Neural progenitor cell (in vitro differentiated cells): ENCODE measurements at regions not wholly inside any gene's neighbourhood (a gene's known extent, or its start where the extent isn't known, plus 50 kb on each side); places are given as distances from the start of the nearest gene placed in this dataset.

Experiments
- DNase-seq: peaks from one replicate; pipeline ENCODE4 v3.0.0-alpha.2; 2016; ENCODE audit warnings: low spot score
- H2AFZ ChIP-seq: fragments of 200-600 bp; sonication (generic); replicated peaks from 2 replicates; pipeline ENCODE4 v1.6.1; 2016; ENCODE audit warnings: antibody characterized with exemption
- H3F3A ChIP-seq: fragments of 200-600 bp; sonication (generic); 2 replicates; pipeline ENCODE4 v1.6.1; 2016; ENCODE audit warnings: antibody characterized with exemption, low read depth
- H3K27ac ChIP-seq: fragments of 200-600 bp; sonication (generic); 2 replicates; pipeline ENCODE4 v1.5.1; 2016; ENCODE audit warnings: mild to moderate bottlenecking
- H3K27me3 ChIP-seq: fragments of 200-600 bp; sonication (generic); 2 replicates; pipeline ENCODE4 v1.6.1; 2016; ENCODE audit warnings: mild to moderate bottlenecking, moderate library complexity
- H3K36me3 ChIP-seq: fragments of 200-600 bp; sonication (generic); 2 replicates; pipeline ENCODE4 v1.5.1; 2016
- H3K4me1 ChIP-seq: fragments of 200-600 bp; sonication (generic); 2 replicates; pipeline ENCODE4 v1.6.1; 2016; ENCODE audit warnings: mixed run types
- H3K4me2 ChIP-seq: fragments of 200-600 bp; sonication (generic); 2 replicates; pipeline ENCODE4 v1.6.1; 2016
- H3K4me3 ChIP-seq: fragments of 200-600 bp; sonication (generic); 2 replicates; pipeline ENCODE4 v1.5.1; 2016
- H3K79me2 ChIP-seq: fragments of 200-600 bp; sonication (generic); 2 replicates; pipeline ENCODE4 v1.6.1; 2016; ENCODE audit warnings: low read depth
- H3K9ac ChIP-seq: fragments of 200-600 bp; sonication (generic); 2 replicates; pipeline ENCODE4 v1.6.1; 2016
- H3K9me3 ChIP-seq: fragments of 200-600 bp; sonication (generic); 2 replicates; pipeline ENCODE4 v1.5.1; 2016; ENCODE audit warnings: low read depth
- H4K20me1 ChIP-seq: fragments of 200-600 bp; sonication (generic); 2 replicates; pipeline ENCODE4 v1.6.1; 2016; ENCODE audit warnings: low read depth
- H3K27ac Mint-ChIP-seq: 3 replicates; pipeline ENCODE4 v1.8.0; 2021; ENCODE audit warnings: mixed read lengths
- H3K27me3 Mint-ChIP-seq: 2 replicates; pipeline ENCODE4 v1.8.0; 2022; ENCODE audit warnings: low read depth, mild to moderate bottlenecking, inconsistent platforms, moderate library complexity, mixed read lengths; ENCODE audit not compliant: insufficient read depth
- H3K36me3 Mint-ChIP-seq: 3 replicates; pipeline ENCODE4 v1.8.0; 2021; ENCODE audit warnings: mixed read lengths
- H3K4me1 Mint-ChIP-seq: 3 replicates; pipeline ENCODE4 v1.8.0; 2021; ENCODE audit warnings: mixed read lengths
- H3K4me3 Mint-ChIP-seq: 3 replicates; pipeline ENCODE4 v1.8.0; 2021; ENCODE audit warnings: mild to moderate bottlenecking, moderate library complexity, mixed read lengths
- H3K9me3 Mint-ChIP-seq: 3 replicates; pipeline ENCODE4 v1.8.0; 2020; ENCODE audit warnings: mixed read lengths
- EZH2 ChIP-seq: fragments of 200-600 bp; sonication (generic); IDR thresholded peaks from 2 replicates; pipeline ENCODE4 v1.6.1; 2017; ENCODE audit warnings: antibody characterized with exemption, mild to moderate bottlenecking, moderate library complexity
- EZH2phosphoT487 ChIP-seq: fragments of 200-600 bp; sonication (generic); IDR thresholded peaks from 2 replicates; pipeline ENCODE4 v1.6.1; 2017; ENCODE audit warnings: antibody characterized with exemption
- TF ChIP-seq, protein P1 (sequence below): fragments of 200-600 bp; sonication (generic); IDR thresholded peaks from 2 replicates; pipeline ENCODE4 v1.5.1; 2017; ENCODE audit warnings: antibody characterized with exemption, mild to moderate bottlenecking

DNA sequence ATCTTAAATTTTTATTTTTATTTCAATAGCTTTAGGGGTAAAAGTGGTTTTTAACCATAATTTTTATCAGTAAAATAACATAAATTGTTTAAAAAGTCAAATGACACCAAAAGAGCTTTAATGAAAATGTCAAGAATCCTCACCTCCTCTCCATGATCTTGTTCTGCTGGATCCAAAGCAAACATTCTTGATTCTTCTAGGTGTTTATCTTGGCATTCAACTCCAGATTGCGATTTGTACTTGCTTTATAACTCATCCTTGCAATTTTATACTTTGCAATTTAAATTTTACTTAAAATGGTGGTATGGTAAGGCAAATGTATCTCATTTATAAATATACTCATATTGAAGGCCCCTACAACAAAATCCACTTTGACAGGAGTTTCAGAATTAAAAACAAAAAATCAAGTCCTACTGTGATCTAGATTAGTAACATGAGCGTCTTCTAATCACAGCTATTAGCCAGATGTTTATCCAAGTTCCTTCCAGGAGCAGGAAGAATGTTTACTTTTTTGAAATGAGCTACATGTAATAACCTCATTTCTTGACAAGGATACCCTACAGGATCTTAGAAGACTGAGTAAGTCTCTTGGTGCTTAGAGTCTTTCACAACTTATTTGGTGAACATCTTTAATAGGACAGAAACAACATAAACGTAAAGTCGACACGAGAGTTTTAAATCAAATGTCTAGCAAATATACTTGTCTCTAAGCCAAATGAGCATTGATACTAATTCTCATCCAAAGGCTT lies 72.4 kb upstream of the CARD18 start:
- Histone ChIP-seq H3K4me2 (no peak overlapping the region), H3K36me3 (no peaks in the 10 kb centered on the region), H2AFZ (no peak overlapping the region), H3K27me3 (no peaks in the 10 kb centered on the region), H3F3A (no peaks in the 10 kb centered on the region), H3K9ac (no peak overlapping the region), H3K27ac (no peak overlapping the region), H3K4me1 (no peaks in the 10 kb centered on the region), H3K79me2 (no peaks in the 10 kb centered on the region), H4K20me1 (no peaks in the 10 kb centered on the region), H3K9me3 (no peaks in the 10 kb centered on the region), H3K4me3 (no peak overlapping the region)
- no peak for DNase-seq
- Mint-ChIP-seq H3K4me3 (no peak overlapping the region), H3K4me1 (no peaks in the 10 kb centered on the region), H3K9me3 (no peaks in the 10 kb centered on the region), H3K27ac (no peak overlapping the region), H3K36me3 (no peaks in the 10 kb centered on the region), H3K27me3 (no peaks in the 10 kb centered on the region)
- no peak for TF ChIP-seq EZH2
- no peak for TF ChIP-seq EZH2phosphoT487
- TF ChIP-seq, protein P1, sequence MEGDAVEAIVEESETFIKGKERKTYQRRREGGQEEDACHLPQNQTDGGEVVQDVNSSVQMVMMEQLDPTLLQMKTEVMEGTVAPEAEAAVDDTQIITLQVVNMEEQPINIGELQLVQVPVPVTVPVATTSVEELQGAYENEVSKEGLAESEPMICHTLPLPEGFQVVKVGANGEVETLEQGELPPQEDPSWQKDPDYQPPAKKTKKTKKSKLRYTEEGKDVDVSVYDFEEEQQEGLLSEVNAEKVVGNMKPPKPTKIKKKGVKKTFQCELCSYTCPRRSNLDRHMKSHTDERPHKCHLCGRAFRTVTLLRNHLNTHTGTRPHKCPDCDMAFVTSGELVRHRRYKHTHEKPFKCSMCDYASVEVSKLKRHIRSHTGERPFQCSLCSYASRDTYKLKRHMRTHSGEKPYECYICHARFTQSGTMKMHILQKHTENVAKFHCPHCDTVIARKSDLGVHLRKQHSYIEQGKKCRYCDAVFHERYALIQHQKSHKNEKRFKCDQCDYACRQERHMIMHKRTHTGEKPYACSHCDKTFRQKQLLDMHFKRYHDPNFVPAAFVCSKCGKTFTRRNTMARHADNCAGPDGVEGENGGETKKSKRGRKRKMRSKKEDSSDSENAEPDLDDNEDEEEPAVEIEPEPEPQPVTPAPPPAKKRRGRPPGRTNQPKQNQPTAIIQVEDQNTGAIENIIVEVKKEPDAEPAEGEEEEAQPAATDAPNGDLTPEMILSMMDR: no peak

DNA sequence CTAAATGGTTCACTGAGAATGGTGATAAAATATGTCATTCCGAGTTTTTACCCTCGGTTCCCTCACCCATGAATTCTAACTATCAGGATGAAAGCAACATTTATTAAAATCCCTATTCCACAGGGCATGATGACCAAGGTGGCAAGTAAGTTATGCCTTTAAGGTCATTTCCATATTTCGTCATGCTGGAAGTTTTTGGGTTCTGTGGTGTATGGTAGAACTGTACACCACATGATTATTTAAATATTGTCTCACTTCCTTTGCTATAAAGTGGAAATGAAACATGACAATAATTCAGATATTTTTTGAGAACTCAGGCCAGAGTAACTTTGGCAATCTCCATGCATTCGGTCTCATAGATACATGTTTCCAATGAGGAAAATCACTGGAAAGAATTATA lies 68.5 kb upstream of the CARD18 start:
- Histone ChIP-seq H3K79me2 (no peaks in the 10 kb centered on the region), H4K20me1 (no peaks in the 10 kb centered on the region)
- no peaks in the 10 kb centered on the region for H3K4me1 Mint-ChIP-seq

DNA sequence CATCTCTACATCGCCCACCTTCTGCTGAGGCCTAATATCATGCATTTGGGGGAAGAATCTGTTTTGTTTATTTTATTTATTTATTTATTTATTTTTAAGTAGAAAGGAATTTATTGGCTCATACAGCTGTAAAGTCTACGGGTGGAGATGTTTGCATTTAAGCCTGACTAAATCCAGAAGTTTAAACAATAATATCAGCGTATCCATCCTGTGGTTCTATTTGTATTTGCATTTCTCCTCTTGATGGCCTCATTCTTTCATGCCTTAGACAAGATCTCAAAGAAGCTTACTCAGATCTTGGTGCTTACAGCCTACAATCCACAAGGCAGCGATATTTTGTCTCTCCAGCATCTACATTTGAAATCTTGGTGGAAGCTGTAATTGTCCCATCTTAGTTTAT lies 67.1 kb upstream of the CARD18 start:
- H3K4me1 ChIP-seq: no peaks in the 10 kb centered on the region
- no peak overlapping the region for H3K4me3 ChIP-seq
- H3K36me3 Mint-ChIP-seq: no peaks in the 10 kb centered on the region
- DNase-seq: no peak
- no peak overlapping the region for H2AFZ ChIP-seq
- H3K9me3 ChIP-seq: no peaks in the 10 kb centered on the region
- no peaks in the 10 kb centered on the region for H3K27me3 ChIP-seq
- H3K79me2 ChIP-seq: no peaks in the 10 kb centered on the region
- H3K4me2 ChIP-seq: no peak overlapping the region
- H3F3A ChIP-seq: no peaks in the 10 kb centered on the region
- H4K20me1 ChIP-seq: no peaks in the 10 kb centered on the region
- H3K9me3 Mint-ChIP-seq: no peaks in the 10 kb centered on the region
- H3K4me1 Mint-ChIP-seq: no peaks in the 10 kb centered on the region
- H3K27ac Mint-ChIP-seq: no peak overlapping the region
- no peak overlapping the region for H3K9ac ChIP-seq
- no peak overlapping the region for H3K27ac ChIP-seq
- no peak overlapping the region for H3K4me3 Mint-ChIP-seq
- no peak for TF ChIP-seq EZH2
- TF ChIP-seq EZH2phosphoT487: no peak
- TF ChIP-seq, protein P1: no peak
- no peaks in the 10 kb centered on the region for H3K36me3 ChIP-seq
- no peaks in the 10 kb centered on the region for H3K27me3 Mint-ChIP-seq

More for the DNA sequence above, 68.5 kb upstream of the CARD18 start:
- H3K9ac ChIP-seq: no peak overlapping the region
- H2AFZ ChIP-seq: no peak overlapping the region
- no peak overlapping the region for H3K4me3 ChIP-seq
- H3K4me2 ChIP-seq: no peak overlapping the region
- no peak overlapping the region for H3K4me3 Mint-ChIP-seq
- no peaks in the 10 kb centered on the region for H3K27me3 ChIP-seq
- H3K27me3 Mint-ChIP-seq: no peaks in the 10 kb centered on the region
- no peaks in the 10 kb centered on the region for H3K9me3 Mint-ChIP-seq
- no peaks in the 10 kb centered on the region for H3K36me3 Mint-ChIP-seq
- H3F3A ChIP-seq: no peaks in the 10 kb centered on the region
- no peaks in the 10 kb centered on the region for H3K4me1 ChIP-seq
- H3K36me3 ChIP-seq: no peaks in the 10 kb centered on the region
- H3K9me3 ChIP-seq: no peaks in the 10 kb centered on the region
- H3K27ac Mint-ChIP-seq: no peak overlapping the region
- TF ChIP-seq, protein P1: no peak
- no peak for TF ChIP-seq EZH2phosphoT487
- no peak for TF ChIP-seq EZH2
- DNase-seq: no peak
- H3K27ac ChIP-seq: no peak overlapping the region
